HepG2 (cell line): ENCODE measurements at regions not wholly inside any gene's neighbourhood (a gene's known extent, or its start where the extent isn't known, plus 50 kb on each side); places are given as distances from the start of the nearest gene placed in this dataset.

Source experiments
- CCDC6 ChIP-seq: sonication (generic); formaldehyde crosslinking; IDR thresholded peaks from 2 replicates; pipeline ENCODE4 v1.8.1; 2022; ENCODE audit warnings: mild to moderate bottlenecking, missing genetic modification reagents, moderate library complexity
- ELF3 ChIP-seq: IDR thresholded peaks from 2 replicates; pipeline ENCODE4 v1.6.1; 2016; ENCODE audit warnings: missing genetic modification reagents, missing compliant biosample characterization
- FOXC1 ChIP-seq: sonication (generic); formaldehyde crosslinking; IDR thresholded peaks from 2 replicates; pipeline ENCODE4 v1.8.0; 2022; ENCODE audit warnings: mild to moderate bottlenecking, missing genetic modification reagents, borderline replicate concordance
- GABPB1 ChIP-seq: IDR thresholded peaks from 2 replicates; pipeline ENCODE4 v1.6.1; 2016; ENCODE audit warnings: mild to moderate bottlenecking, missing genetic modification reagents, moderate library complexity, missing compliant biosample characterization
- GMEB1 ChIP-seq: sonication (generic); formaldehyde crosslinking; IDR thresholded peaks from 2 replicates; pipeline ENCODE4 v1.5.1; 2020; ENCODE audit warnings: missing genetic modification reagents, mild to moderate bottlenecking, borderline replicate concordance
- HDAC1 ChIP-seq: sonication (generic); formaldehyde crosslinking; IDR thresholded peaks from 2 replicates; pipeline ENCODE4 v1.5.1; 2020; ENCODE audit warnings: mild to moderate bottlenecking, missing genetic modification reagents
- HOXA5 ChIP-seq: sonication (generic); formaldehyde crosslinking; IDR thresholded peaks from 2 replicates; pipeline ENCODE4 v1.4.0; 2020; ENCODE audit warnings: missing genetic modification reagents
- IRF2 ChIP-seq: IDR thresholded peaks from 2 replicates; pipeline ENCODE4 v1.6.1; 2018; ENCODE audit warnings: missing genetic modification reagents, missing compliant biosample characterization
- KDM2A ChIP-seq: sonication (generic); formaldehyde crosslinking; IDR thresholded peaks from 2 replicates; pipeline ENCODE4 v1.4.0; 2020; ENCODE audit warnings: low read depth, missing genetic modification reagents, borderline replicate concordance
- KLF9 ChIP-seq: IDR thresholded peaks from 2 replicates; pipeline ENCODE4 v1.6.1; 2016; ENCODE audit warnings: low read depth
- NFIC ChIP-seq: IDR thresholded peaks from 2 replicates; pipeline ENCODE4 v1.6.1; 2012; ENCODE audit warnings: mild to moderate bottlenecking, low read length, inconsistent platforms
- NR2F2 ChIP-seq: IDR thresholded peaks from 2 replicates; pipeline ENCODE4 v1.6.1; 2012; ENCODE audit warnings: low read depth, inconsistent platforms, borderline replicate concordance
- PPARG ChIP-seq: conservative IDR thresholded peaks from 2 replicates; pipeline ENCODE4 v1.6.1; 2016; ENCODE audit warnings: missing biosample characterization, missing genetic modification reagents
- PRDM15 ChIP-seq: sonication (generic); formaldehyde crosslinking; IDR thresholded peaks from 2 replicates; pipeline ENCODE4 v1.4.0; 2020; ENCODE audit warnings: missing genetic modification reagents
- RFX5 ChIP-seq: IDR thresholded peaks from 2 replicates; pipeline ENCODE4 v1.6.1; 2011; ENCODE audit warnings: low read depth, low read length, improper control_type of control experiment
- SOX5 ChIP-seq: IDR thresholded peaks from 2 replicates; pipeline ENCODE4 v1.6.1; 2016; ENCODE audit warnings: borderline replicate concordance
- TFE3 ChIP-seq: IDR thresholded peaks from 2 replicates; pipeline ENCODE4 v1.6.1; 2016
- THAP11 ChIP-seq: IDR thresholded peaks from 2 replicates; pipeline ENCODE4 v1.6.1; 2016; ENCODE audit warnings: missing biosample characterization, missing genetic modification reagents
- ZNF160 ChIP-seq: sonication (generic); formaldehyde crosslinking; IDR thresholded peaks from 2 replicates; pipeline ENCODE4 v1.8.0; 2022; ENCODE audit warnings: mild to moderate bottlenecking, inconsistent platforms, missing genetic modification reagents
- ZNF547 ChIP-seq: sonication (generic); formaldehyde crosslinking; IDR thresholded peaks from 2 replicates; pipeline ENCODE4 v1.5.1; 2020; ENCODE audit warnings: mild to moderate bottlenecking, missing genetic modification reagents
- ZNF605 ChIP-seq: sonication (generic); formaldehyde crosslinking; IDR thresholded peaks from 2 replicates; pipeline ENCODE4 v1.8.0; 2022; ENCODE audit warnings: mild to moderate bottlenecking, missing genetic modification reagents
- ZNF616 ChIP-seq: sonication (generic); formaldehyde crosslinking; IDR thresholded peaks from 2 replicates; pipeline ENCODE4 v1.5.0; 2020; ENCODE audit warnings: low read depth, mild to moderate bottlenecking, missing genetic modification reagents
- ZNF660 ChIP-seq: sonication (generic); formaldehyde crosslinking; IDR thresholded peaks from 2 replicates; pipeline ENCODE4 v1.5.1; 2020; ENCODE audit warnings: mild to moderate bottlenecking, low read depth, missing genetic modification reagents, borderline replicate concordance
- ZNF709 ChIP-seq: sonication (generic); formaldehyde crosslinking; IDR thresholded peaks from 2 replicates; pipeline ENCODE4 v1.5.0; 2020; ENCODE audit warnings: mild to moderate bottlenecking, missing genetic modification reagents

- no peak for TF ChIP-seq ZNF709 (CRISPR knock-in tag)
- no peak for TF ChIP-seq TFE3 (CRISPR knock-in tag)
- TF ChIP-seq ELF3 (CRISPR knock-in tag), result no peak
- no peak for TF ChIP-seq ZNF660
- TF ChIP-seq HOXA5, result peak; percentile 49; the same call in 1 of the 2 replicates
- TF ChIP-seq GABPB1 (CRISPR knock-in tag), result no peak
- no peak for TF ChIP-seq RFX5
- no peak for TF ChIP-seq NFIC
- TF ChIP-seq HDAC1, result no peak
- no peak for TF ChIP-seq ZNF605
- TF ChIP-seq THAP11 (CRISPR knock-in tag), result 0 out of 2 replicates have a peak, but pooled peaks have one; percentile 22
- 0 out of 2 replicates have a peak, but pooled peaks have one; percentile 42 for TF ChIP-seq PRDM15 (CRISPR knock-in tag)
- 0 out of 2 replicates have a peak, but pooled peaks have one; percentile 27 for TF ChIP-seq ZNF547
- peak; percentile 45; the same call in 1 of the 2 replicates for TF ChIP-seq IRF2 (CRISPR knock-in tag)
- no peak for TF ChIP-seq FOXC1 (CRISPR knock-in tag)
- no peak for TF ChIP-seq ZNF616 (CRISPR knock-in tag)
- peak; percentile 84; the same call in 1 of the 2 replicates for TF ChIP-seq KDM2A
- TF ChIP-seq CCDC6 (CRISPR knock-in tag), result no peak
- TF ChIP-seq GMEB1 (CRISPR knock-in tag), result peak; percentile 36; the same call in 1 of the 2 replicates
- TF ChIP-seq SOX5 (CRISPR knock-in tag), result no peak
- no peak for TF ChIP-seq KLF9 (CRISPR knock-in tag)
- TF ChIP-seq PPARG (CRISPR knock-in tag), result 0 out of 2 replicates have a peak, but pooled peaks have one; percentile 27
- no peak for TF ChIP-seq NR2F2
- TF ChIP-seq ZNF160 (CRISPR knock-in tag), result no peak
These were observed 65.8 kb upstream of the ARMC2 start (continued) for GRCh38 chr6:108782179-108783041.
